ENCODE measurements at regions not wholly inside any gene's neighbourhood (a gene's known extent, or its start where the extent isn't known, plus 50 kb on each side); places are given as distances from the start of the nearest gene placed in this dataset.

DNA sequence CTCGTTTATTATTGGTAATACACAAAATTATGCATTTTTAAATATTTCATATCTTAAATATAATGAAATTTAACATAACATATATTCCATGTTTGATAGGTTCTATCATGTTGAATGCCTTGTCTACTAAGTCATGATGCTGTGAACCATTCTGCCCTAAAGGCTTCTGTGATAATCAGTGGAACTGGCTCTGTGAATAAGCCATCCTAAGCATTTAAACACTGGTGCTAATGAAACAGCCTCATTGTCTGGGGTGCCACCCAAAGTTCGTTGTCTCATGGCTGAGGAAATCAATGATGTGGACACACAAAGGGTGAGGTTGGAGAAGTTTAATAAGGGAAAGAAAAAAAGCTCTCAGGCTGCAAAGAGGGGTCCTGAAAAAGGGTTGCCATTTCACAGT, 264.7 kb upstream of the ZRANB2 start:
- TF ChIP-seq, protein P1, sequence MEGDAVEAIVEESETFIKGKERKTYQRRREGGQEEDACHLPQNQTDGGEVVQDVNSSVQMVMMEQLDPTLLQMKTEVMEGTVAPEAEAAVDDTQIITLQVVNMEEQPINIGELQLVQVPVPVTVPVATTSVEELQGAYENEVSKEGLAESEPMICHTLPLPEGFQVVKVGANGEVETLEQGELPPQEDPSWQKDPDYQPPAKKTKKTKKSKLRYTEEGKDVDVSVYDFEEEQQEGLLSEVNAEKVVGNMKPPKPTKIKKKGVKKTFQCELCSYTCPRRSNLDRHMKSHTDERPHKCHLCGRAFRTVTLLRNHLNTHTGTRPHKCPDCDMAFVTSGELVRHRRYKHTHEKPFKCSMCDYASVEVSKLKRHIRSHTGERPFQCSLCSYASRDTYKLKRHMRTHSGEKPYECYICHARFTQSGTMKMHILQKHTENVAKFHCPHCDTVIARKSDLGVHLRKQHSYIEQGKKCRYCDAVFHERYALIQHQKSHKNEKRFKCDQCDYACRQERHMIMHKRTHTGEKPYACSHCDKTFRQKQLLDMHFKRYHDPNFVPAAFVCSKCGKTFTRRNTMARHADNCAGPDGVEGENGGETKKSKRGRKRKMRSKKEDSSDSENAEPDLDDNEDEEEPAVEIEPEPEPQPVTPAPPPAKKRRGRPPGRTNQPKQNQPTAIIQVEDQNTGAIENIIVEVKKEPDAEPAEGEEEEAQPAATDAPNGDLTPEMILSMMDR (IDR thresholded peaks at IDR 0.05; ENCODE audit: insufficient read depth, low read depth, low read length, missing control alignments) = no peak
- no peak for DNase-seq (ENCODE audit: low read depth)
- no peak overlapping the region for H3K4me3 ChIP-seq (ENCODE audit: low read depth, low read length)

DNA sequence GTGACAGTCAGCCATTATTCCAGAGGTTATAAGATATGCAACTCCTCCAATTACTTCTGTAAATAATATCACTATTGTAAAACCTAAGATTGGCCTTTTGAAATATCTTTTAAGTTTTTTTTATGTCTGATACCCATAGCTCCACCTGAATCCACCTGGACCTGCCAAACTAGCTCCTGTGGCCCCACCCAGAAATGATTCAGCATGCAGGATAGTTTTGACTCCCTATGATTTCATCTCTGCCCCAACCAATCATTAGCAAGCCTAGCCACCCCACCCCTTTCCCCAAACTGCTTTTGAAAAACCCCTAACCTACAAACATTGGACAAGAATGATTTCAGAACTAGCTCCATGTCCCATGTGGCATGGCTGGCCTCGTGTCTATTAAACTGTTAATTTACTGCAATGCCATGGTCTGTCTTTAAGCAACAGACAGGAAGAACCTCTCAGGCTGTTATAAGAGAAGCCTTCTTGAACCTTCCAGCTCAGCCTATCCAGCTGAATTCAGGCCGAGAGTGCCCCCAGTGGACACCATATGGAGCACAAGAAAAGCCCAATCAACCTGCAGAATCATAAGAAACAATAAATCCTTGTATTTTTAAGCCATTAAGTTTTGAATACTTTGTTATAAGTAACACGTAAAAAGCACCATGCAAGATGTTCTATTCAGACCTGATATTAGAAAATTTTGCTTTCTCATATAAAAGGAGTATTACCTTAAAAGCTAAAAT, 263.0 kb upstream of the ZRANB2 start:
- DNase-seq (ENCODE audit: low read depth) = no peak
- no peak overlapping the region for H3K4me3 ChIP-seq (ENCODE audit: low read depth, low read length)
- TF ChIP-seq, protein P1 (IDR thresholded peaks at IDR 0.05; ENCODE audit: insufficient read depth, low read depth, low read length, missing control alignments) = peak; percentile 26

DNA sequence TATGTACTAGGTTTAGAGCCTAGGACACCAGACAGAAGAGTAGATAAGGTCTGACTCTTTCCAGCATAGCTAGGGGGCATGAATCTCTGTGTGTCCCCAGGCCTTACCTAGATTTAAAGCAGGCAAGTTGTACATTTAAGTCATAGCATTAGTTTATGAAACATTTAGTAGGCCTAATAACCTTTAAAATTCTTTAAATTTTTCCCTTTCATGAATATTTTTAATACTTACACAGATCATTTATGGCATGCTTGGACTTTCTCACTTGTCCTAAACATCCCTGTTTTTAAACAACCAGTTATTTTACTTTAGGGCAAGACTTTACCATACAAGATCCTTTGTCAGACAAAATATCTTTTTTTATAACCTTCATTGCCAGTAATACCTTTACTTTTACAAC, 258.4 kb upstream of the ZRANB2 start:
- no peak for DNase-seq (ENCODE audit: low read depth)
- TF ChIP-seq, protein P1 (IDR thresholded peaks at IDR 0.05; ENCODE audit: insufficient read depth, low read depth, low read length, missing control alignments) = no peak
- H3K4me3 ChIP-seq (ENCODE audit: low read depth, low read length) = no peak overlapping the region

DNA sequence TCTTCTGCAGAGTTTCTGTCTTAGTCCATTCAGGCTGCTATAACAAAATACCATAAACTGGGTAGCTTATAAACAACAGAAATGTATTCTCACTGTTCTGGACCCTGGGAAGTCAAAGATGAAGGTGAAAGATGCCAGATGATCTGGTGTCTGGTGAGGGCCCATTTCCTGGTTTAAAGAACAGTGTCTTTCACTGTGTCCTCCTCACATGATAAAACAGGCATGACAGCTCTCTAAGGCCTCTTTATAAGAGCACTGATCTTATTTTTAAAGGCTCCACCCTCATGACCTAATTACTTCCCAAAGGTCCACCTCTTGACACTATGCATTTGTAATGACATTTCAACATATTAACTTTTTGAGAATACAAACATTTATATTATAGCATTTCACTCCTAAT, 250.2 kb upstream of the ZRANB2 start:
- TF ChIP-seq, protein P1 (IDR thresholded peaks at IDR 0.05; ENCODE audit: insufficient read depth, low read depth, low read length, missing control alignments) = no peak
- DNase-seq (ENCODE audit: low read depth) = no peak
- H3K4me3 ChIP-seq (ENCODE audit: low read depth, low read length) = no peak overlapping the region

DNA sequence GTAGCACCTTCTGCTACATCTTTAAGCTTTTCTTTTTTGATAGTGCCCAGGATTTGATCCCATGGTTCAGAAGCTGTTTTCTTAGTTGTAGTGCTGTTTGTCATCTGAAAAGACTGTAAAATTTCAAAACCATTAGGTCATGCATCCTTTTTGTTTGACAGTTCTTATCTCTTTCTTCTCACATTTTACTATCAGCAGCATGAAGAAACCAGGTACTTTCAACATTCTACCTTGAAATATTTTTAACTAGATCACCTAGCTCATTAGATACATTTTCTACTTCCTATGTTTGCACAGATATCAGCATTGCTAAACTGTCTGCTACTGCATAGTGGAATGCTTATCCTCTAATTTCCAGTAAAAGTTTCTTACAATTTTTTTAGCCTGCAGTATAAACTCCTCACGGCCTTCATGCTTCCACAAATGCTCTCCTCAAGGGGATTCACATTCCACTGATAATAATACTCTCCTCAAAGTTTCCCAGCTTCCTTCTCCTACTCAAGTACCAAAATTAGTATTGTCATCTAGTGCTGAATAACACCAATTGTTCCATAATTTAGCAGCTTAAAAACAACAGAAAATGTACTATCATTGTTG, 243.9 kb upstream of the ZRANB2 start:
- TF ChIP-seq, protein P1 (IDR thresholded peaks at IDR 0.05; ENCODE audit: insufficient read depth, low read depth, low read length, missing control alignments) = no peak
- H3K4me3 ChIP-seq (ENCODE audit: low read depth, low read length) = no peak overlapping the region
- no peak for DNase-seq (ENCODE audit: low read depth)

DNA sequence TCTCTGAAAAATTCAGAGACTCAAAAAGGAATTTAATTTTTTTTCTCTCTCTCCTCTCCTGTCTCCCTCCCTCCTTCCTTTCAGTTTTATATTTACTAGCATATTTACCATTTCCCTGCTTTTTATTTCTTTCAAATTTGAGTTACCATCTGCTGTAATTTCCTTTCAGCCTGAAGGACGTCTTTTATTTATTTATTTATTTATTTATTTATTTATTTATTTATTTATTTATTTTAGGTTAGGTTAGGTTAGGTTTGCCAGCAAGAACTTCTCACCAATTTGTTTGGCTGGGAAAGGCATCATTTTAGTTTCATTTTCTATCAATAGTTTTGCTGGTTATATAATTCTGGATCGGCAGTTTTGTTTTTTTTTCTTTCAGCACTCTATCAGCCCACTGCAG, 231.7 kb upstream of the ZRANB2 start:
- no peak overlapping the region for H3K4me3 ChIP-seq (ENCODE audit: low read depth, low read length)
- no peak for DNase-seq (ENCODE audit: low read depth)
- TF ChIP-seq, protein P1 (IDR thresholded peaks at IDR 0.05; ENCODE audit: insufficient read depth, low read depth, low read length, missing control alignments) = no peak

DNA sequence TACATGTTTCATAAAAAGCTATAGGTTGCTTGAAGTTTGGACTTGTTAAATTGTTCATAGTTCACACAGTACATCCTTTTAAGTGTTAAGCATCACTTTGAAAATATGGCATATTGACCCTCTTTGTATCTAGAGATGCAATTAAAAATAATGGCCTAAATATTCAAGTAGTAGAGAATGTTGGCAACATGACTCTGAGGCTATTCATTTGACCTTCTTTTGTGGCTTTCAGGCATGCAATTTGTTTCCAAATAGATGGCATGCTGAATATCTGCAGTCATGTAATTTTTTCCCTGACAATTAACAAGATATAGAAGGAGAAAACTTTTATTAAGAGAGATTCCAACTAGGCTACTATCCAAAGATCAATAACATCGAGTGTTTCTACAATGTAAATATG, 230.5 kb upstream of the ZRANB2 start:
- DNase-seq (ENCODE audit: low read depth) = no peak
- no peak overlapping the region for H3K4me3 ChIP-seq (ENCODE audit: low read depth, low read length)
- TF ChIP-seq, protein P1 (IDR thresholded peaks at IDR 0.05; ENCODE audit: insufficient read depth, low read depth, low read length, missing control alignments) = no peak
